HCT116 (cell line): ENCODE measurements at regions not wholly inside any gene's neighbourhood (a gene's known extent, or its start where the extent isn't known, plus 50 kb on each side); places are given as distances from the start of the nearest gene placed in this dataset.

ENCODE experiments used
- ATAC-seq: fragments of 200-7000 bp; cut with Tn5 transposase; 2 replicates; pipeline ENCODE4 v1.9.1; 2020; ENCODE audit warnings: mild to moderate bottlenecking, moderate library complexity
- BruUV-seq: library from RNA; stranded (reverse); fragments of 400-500 nt; replicated peaks from 2 replicates; lab custom pipeline; 2021; lab: Mats Ljungman, UMichigan
- CTCF ChIA-PET: fragments of 300-600 bp; sonication (Branson Sonifier 250); formaldehyde crosslinking; loops from one replicate; lab custom pipeline; 2021; ENCODE audit warnings: antibody characterized with exemption; lab: Charles Lee
- POLR2A ChIA-PET: fragments of 300-600, 350-600 bp; sonication (Branson Sonifier 250); formaldehyde crosslinking; loops from one replicate; lab custom pipeline; 2021; ENCODE audit warnings: antibody characterized with exemption; lab: Charles Lee
- RAD21 ChIA-PET, 2 experiments: fragments of 300-600 bp; sonication (Branson Sonifier 250); formaldehyde crosslinking; loops; one replicate each; lab custom pipeline; 2023; ENCODE audit warnings: low total read pairs in 2 of 2; ENCODE audit not compliant: uncharacterized antibody in 2 of 2, unreplicated experiment in 2 of 2, low non-redundant PET in 1 of 2; lab: Charles Lee
- DNase-seq: peaks from one replicate; pipeline ENCODE4 v3.0.0-alpha.2; 2010; ENCODE audit warnings: low read depth, low spot score
- H2AFZ ChIP-seq: fragments of 200-600 bp; shearing (Covaris generic), sonication (generic); 2 replicates; pipeline ENCODE4 v1.6.1; 2017; ENCODE audit warnings: low read depth, mixed run types, mixed read lengths, antibody characterized with exemption, low read length; ENCODE audit not compliant: poor library complexity, severe bottlenecking
- H3K27ac ChIP-seq: 2 replicates; pipeline ENCODE4 v1.5.1; 2012; ENCODE audit warnings: low read depth, low read length
- H3K27me3 ChIP-seq: fragments of 200-600 bp; sonication (generic); 2 replicates; pipeline ENCODE4 v1.6.1; 2016; ENCODE audit warnings: mixed run types, low read length, mixed read lengths; ENCODE audit not compliant: insufficient read depth
- H3K36me3 ChIP-seq, 2 experiments: fragments of 200-500 bp in 1 of 2; fragments of 200-600 bp in 1 of 2; sonication (Bioruptor generic) in 1 of 2; sonication (generic) in 1 of 2; 2 replicates each; pipeline versions ENCODE4 v1.5.1 to v1.6.1; 2014 to 2016; ENCODE audit warnings: low read length in 2 of 2, inconsistent platforms in 1 of 2, mixed read lengths in 1 of 2, mixed run types in 1 of 2; ENCODE audit not compliant: insufficient read depth in 2 of 2, control insufficient read depth in 1 of 2
- H3K4me1 ChIP-seq, 2 experiments: fragments of 200-600 bp in 1 of 2; sonication (generic) in 1 of 2; 2 replicates each; pipeline versions ENCODE4 v1.5.1 to v1.6.1; 2012 to 2017; ENCODE audit warnings: low read length in 2 of 2, inconsistent platforms in 1 of 2, mild to moderate bottlenecking in 1 of 2, mixed read lengths in 1 of 2, mixed run types in 1 of 2, moderate library complexity in 1 of 2; ENCODE audit not compliant: insufficient read depth in 2 of 2, control insufficient read depth in 1 of 2
- H3K4me2 ChIP-seq: fragments of 200-600 bp; sonication (generic); 2 replicates; pipeline ENCODE4 v1.6.1; 2017; ENCODE audit warnings: mixed run types, low read length, mixed read lengths
- H3K4me3 ChIP-seq, 2 experiments: fragments of 200-600 bp in 1 of 2; sonication (generic) in 1 of 2; replicated peaks in 1 of 2; 2 replicates each; pipeline ENCODE4 v1.5.1; 2011 to 2016; ENCODE audit warnings: low read length in 2 of 2, control low read depth in 1 of 2, low read depth in 1 of 2, mild to moderate bottlenecking in 1 of 2, mixed read lengths in 1 of 2, mixed run types in 1 of 2
- H3K79me2 ChIP-seq: fragments of 200-600 bp; sonication (generic); 2 replicates; pipeline ENCODE4 v1.6.1; 2017; ENCODE audit warnings: mild to moderate bottlenecking, mixed run types, low read length, moderate library complexity, mixed read lengths; ENCODE audit not compliant: insufficient read depth
- H3K9ac ChIP-seq: fragments of 200-600 bp; sonication (generic); 2 replicates; pipeline ENCODE4 v1.6.1; 2016; ENCODE audit warnings: low read length, mixed read lengths
- H3K9me2 ChIP-seq: fragments of 200-600 bp; sonication (generic), shearing (Covaris generic); 2 replicates; pipeline ENCODE4 v1.6.1; 2017; ENCODE audit warnings: mixed run types, mild to moderate bottlenecking, moderate library complexity; ENCODE audit not compliant: insufficient read depth
- H3K9me3 ChIP-seq, 2 experiments: fragments of 200-500 bp in 1 of 2; fragments of 200-600 bp in 1 of 2; sonication (Bioruptor generic) in 1 of 2; sonication (generic) in 1 of 2; 2 replicates each; pipeline ENCODE4 v1.6.1; 2014 to 2017; ENCODE audit warnings: low read length in 2 of 2, mixed read lengths in 2 of 2, inconsistent platforms in 1 of 2, low read depth in 1 of 2, mild to moderate bottlenecking in 1 of 2, mixed run types in 1 of 2, moderate library complexity in 1 of 2; ENCODE audit not compliant: control insufficient read depth in 1 of 2, insufficient read depth in 1 of 2
- H4K20me1 ChIP-seq: fragments of 200-600 bp; sonication (generic), shearing (Covaris generic); 2 replicates; pipeline ENCODE4 v1.6.1; 2017; ENCODE audit warnings: mixed run types, mild to moderate bottlenecking, moderate library complexity; ENCODE audit not compliant: insufficient read depth
- CBX3 ChIP-seq: IDR thresholded peaks from 2 replicates; pipeline ENCODE4 v1.6.1; 2012; ENCODE audit warnings: low read depth
- CEBPB ChIP-seq: IDR thresholded peaks from 2 replicates; pipeline ENCODE4 v1.6.1; 2012; ENCODE audit warnings: low read depth
- CTCF ChIP-seq, 3 experiments: fragments of 200-600 bp in 1 of 3; sonication (generic) in 1 of 3; IDR thresholded peaks in 2 of 3; conservative IDR thresholded peaks in 1 of 3; 2 replicates each; pipeline ENCODE4 v1.5.1; 2012 to 2017; ENCODE audit warnings: low read depth in 2 of 3, low read length in 2 of 3, antibody characterized with exemption in 1 of 3, borderline replicate concordance in 1 of 3, control low read depth in 1 of 3, mild to moderate bottlenecking in 1 of 3, mixed read lengths in 1 of 3, mixed run types in 1 of 3, moderate library complexity in 1 of 3; ENCODE audit not compliant: insufficient read depth in 1 of 3
- EGR1 ChIP-seq: IDR thresholded peaks from 2 replicates; pipeline ENCODE4 v1.6.1; 2012; ENCODE audit warnings: low read depth
- EZH2 ChIP-seq: fragments of 200-600 bp; sonication (generic); IDR thresholded peaks from 2 replicates; pipeline ENCODE4 v1.6.1; 2017; ENCODE audit warnings: antibody characterized with exemption, mixed run types
- EZH2phosphoT487 ChIP-seq: fragments of 200-600 bp; IDR thresholded peaks from 2 replicates; pipeline ENCODE4 v1.6.1; 2018; ENCODE audit warnings: antibody characterized with exemption, borderline replicate concordance
- FOSL1 ChIP-seq: IDR thresholded peaks from 2 replicates; pipeline ENCODE4 v1.6.1; 2012; ENCODE audit warnings: low read depth
- JUND ChIP-seq: IDR thresholded peaks from 2 replicates; pipeline ENCODE4 v1.6.1; 2012
- MAX ChIP-seq: IDR thresholded peaks from 2 replicates; pipeline ENCODE4 v1.6.1; 2012
- POLR2A ChIP-seq: IDR thresholded peaks from 2 replicates; pipeline ENCODE4 v1.7.0; 2011; ENCODE audit warnings: borderline replicate concordance; ENCODE audit not compliant: insufficient read depth, insufficient read length; ENCODE audit errors: extremely low read depth
- POLR2AphosphoS5 ChIP-seq: IDR thresholded peaks from 2 replicates; pipeline ENCODE4 v1.6.1; 2011; ENCODE audit warnings: mild to moderate bottlenecking, low read depth, low read length, moderate library complexity
- SP1 ChIP-seq: IDR thresholded peaks from 2 replicates; pipeline ENCODE4 v1.6.1; 2012; ENCODE audit warnings: low read depth
- SRF ChIP-seq: IDR thresholded peaks from 2 replicates; pipeline ENCODE4 v1.6.1; 2012; ENCODE audit warnings: low read depth
- TCF7L2 ChIP-seq: IDR thresholded peaks from 2 replicates; pipeline ENCODE4 v1.7.0; 2011; ENCODE audit warnings: borderline replicate concordance, inconsistent platforms; ENCODE audit not compliant: insufficient read depth, insufficient read length; ENCODE audit errors: extremely low read depth
- YY1 ChIP-seq: IDR thresholded peaks from 2 replicates; pipeline ENCODE4 v1.6.1; 2011; ENCODE audit warnings: low read length, low read depth, moderate library complexity, mild to moderate bottlenecking; ENCODE audit not compliant: insufficient replicate concordance; ENCODE audit errors: extremely low read depth
- ZNF274 ChIP-seq: fragments of 200-500 bp; sonication (Bioruptor generic); IDR thresholded peaks from 2 replicates; pipeline ENCODE4 v1.6.1; 2014; ENCODE audit warnings: mild to moderate bottlenecking, low read depth, low read length, inconsistent platforms
- intact Hi-C: fragments of 100-400 bp; cut with micrococcal nuclease; formaldehyde crosslinking; loops from 2 replicates; pipeline ENCODE4 v1.10.0; 2022
- TF ChIP-seq, protein P1 (sequence below): IDR thresholded peaks from 2 replicates; pipeline ENCODE4 v1.6.1; 2011; ENCODE audit warnings: mild to moderate bottlenecking, low read length, moderate library complexity; ENCODE audit not compliant: insufficient replicate concordance; ENCODE audit errors: extremely low read depth
- TF ChIP-seq, protein P2 (sequence below): IDR thresholded peaks from 2 replicates; pipeline ENCODE4 v1.6.1; 2012

DNA sequence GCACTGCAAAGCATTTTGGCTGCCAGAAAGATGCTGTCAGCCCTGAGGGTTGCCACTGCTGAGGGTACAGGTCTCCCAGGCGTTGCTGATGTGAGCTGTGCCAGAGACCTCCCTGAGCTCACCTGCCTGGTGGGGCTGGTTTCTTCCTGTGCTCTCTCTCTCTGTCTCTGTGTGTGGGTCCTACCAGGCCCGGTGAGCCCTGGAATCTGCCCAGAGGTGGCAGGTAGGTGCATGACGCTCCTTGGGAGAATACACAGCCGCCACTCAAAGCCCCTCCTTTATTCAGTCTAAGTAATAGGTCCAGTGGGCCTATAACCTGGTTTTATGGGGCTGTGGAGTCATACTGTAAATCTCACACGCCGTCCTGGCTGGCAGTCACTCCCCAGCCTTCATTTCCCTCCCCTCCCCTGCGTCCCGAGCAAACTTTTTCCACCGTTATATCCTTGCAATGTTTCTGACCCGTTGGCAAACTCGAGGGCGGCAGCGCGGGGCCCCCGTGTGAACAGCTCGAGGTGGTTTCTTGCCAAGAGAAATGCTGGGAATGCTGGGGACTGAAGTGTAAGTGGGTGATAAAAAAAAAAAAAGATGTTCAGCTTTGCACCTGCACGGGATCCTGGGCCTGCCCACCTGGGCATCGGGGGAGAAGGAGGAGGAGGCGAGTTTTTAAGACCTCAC is 245.9 kb downstream of the CRLF2 start (continued):
- no peak for TF ChIP-seq SRF
- TF ChIP-seq TCF7L2, result no peak
- TF ChIP-seq, protein P1, sequence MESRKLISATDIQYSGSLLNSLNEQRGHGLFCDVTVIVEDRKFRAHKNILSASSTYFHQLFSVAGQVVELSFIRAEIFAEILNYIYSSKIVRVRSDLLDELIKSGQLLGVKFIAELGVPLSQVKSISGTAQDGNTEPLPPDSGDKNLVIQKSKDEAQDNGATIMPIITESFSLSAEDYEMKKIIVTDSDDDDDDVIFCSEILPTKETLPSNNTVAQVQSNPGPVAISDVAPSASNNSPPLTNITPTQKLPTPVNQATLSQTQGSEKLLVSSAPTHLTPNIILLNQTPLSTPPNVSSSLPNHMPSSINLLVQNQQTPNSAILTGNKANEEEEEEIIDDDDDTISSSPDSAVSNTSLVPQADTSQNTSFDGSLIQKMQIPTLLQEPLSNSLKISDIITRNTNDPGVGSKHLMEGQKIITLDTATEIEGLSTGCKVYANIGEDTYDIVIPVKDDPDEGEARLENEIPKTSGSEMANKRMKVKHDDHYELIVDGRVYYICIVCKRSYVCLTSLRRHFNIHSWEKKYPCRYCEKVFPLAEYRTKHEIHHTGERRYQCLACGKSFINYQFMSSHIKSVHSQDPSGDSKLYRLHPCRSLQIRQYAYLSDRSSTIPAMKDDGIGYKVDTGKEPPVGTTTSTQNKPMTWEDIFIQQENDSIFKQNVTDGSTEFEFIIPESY, result no peak
- no peak for TF ChIP-seq EZH2
- TF ChIP-seq JUND, result no peak
- no peak for TF ChIP-seq CBX3
- TF ChIP-seq SP1, result no peak
- no peak for TF ChIP-seq EZH2phosphoT487

- Histone ChIP-seq H2AFZ (no peak overlapping the region), H4K20me1 (no peaks in the 10 kb centered on the region), H3K9me3 (no peaks in the 10 kb centered on the region), H3K36me3 (no peaks in the 10 kb centered on the region), H3K9ac (no peak overlapping the region), H3K4me3 (no peak overlapping the region), H3K4me2 (no peak overlapping the region), H3K27ac (no peak overlapping the region), H3K9me2 (no peaks in the 10 kb centered on the region), H3K4me1 (no peaks in the 10 kb centered on the region), H3K27me3 (peaks cover 11% of the 10 kb centered on the region; the same call in 1 of the 2 replicates), H3K79me2 (no peaks in the 10 kb centered on the region)
- ChIA-PET POLR2A (no interaction called here), RAD21 (no interaction called here), CTCF (no interaction called here)
- intact Hi-C loops, result no loop called here
- ATAC-seq (no peak), DNase-seq (no peak)
- BruUV-seq, result no TSS peak
- TF ChIP-seq CTCF (IDR thresholded peaks at IDR 0.05 in 2 of 3, conservative IDR thresholded peaks at IDR 0.05 in 1 of 3; ENCODE audit: borderline replicate concordance in 1 of 3, insufficient read depth in 1 of 3, low read depth in 2 of 3, low read length in 2 of 3) (no peak), POLR2A (no peak), JUND (no peak), YY1 (no peak), EGR1 (no peak), SRF (no peak), ZNF274 (no peak), EZH2phosphoT487 (no peak), CBX3 (no peak), FOSL1 (no peak), SP1 (no peak), POLR2AphosphoS5 (no peak), CEBPB (no peak), MAX (no peak)
- TF ChIP-seq, protein P2, sequence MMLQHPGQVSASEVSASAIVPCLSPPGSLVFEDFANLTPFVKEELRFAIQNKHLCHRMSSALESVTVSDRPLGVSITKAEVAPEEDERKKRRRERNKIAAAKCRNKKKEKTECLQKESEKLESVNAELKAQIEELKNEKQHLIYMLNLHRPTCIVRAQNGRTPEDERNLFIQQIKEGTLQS, result no peak
- TF ChIP-seq, protein P1, result no peak
These were observed 247.5 kb downstream of the CRLF2 start for GRCh38 chrX:964831-965416.
